HepG2 (cell line): ENCODE measurements at regions not wholly inside any gene's neighbourhood (a gene's known extent, or its start where the extent isn't known, plus 50 kb on each side); places are given as distances from the start of the nearest gene placed in this dataset.

Source experiments
- ATAC-seq: fragments of 200-7000 bp; cut with Tn5 transposase; 3 replicates; pipeline ENCODE4 v1.9.1; 2020; ENCODE audit warnings: mild to moderate bottlenecking, moderate library complexity
- BruUV-seq: library from RNA; stranded (reverse); fragments of 400-500 nt; replicated peaks from 2 replicates; lab custom pipeline; 2021; lab: Mats Ljungman, UMichigan
- CTCF ChIA-PET: fragments of 300-600 bp; formaldehyde crosslinking; extraction: SDS; loops from one replicate; lab custom pipeline; 2021; ENCODE audit warnings: low total read pairs, inconsistent platforms, low intra/inter-chr PET ratio; lab: Yijun Ruan, JAX
- POLR2A ChIA-PET: fragments of 350-600 bp; sonication (Branson Sonifier 250); formaldehyde crosslinking; loops from one replicate; lab custom pipeline; 2020; ENCODE audit warnings: antibody characterized with exemption, inconsistent platforms; lab: Yijun Ruan, JAX
- DNase-seq: peaks from one replicate; pipeline ENCODE4 v3.0.0-alpha.2; 2015; ENCODE audit warnings: low spot score
- FAIRE-seq: peaks from 3 replicates; lab custom pipeline; 2011; peaks lifted over from hg19 to GRCh38; lab: Jason Lieb, UNC
- H2AFZ ChIP-seq: one replicate; pipeline ENCODE4 v1.6.1; 2011; ENCODE audit warnings: low read length, inconsistent platforms
- H3K27ac ChIP-seq: fragments of 300-600 bp; 3 replicates; pipeline ENCODE4 v1.8.0; 2011; ENCODE audit warnings: mixed run types, mild to moderate bottlenecking, mixed read lengths, low read length, inconsistent platforms; ENCODE audit not compliant: insufficient read depth; ENCODE audit errors: extremely low read length
- H3K27me3 ChIP-seq, 2 experiments: fragments of 200-600 bp in 1 of 2; 2 replicates in 1 of 2; 3 replicates in 1 of 2; pipeline versions ENCODE4 v1.6.0 to v1.8.0; 2011; ENCODE audit warnings: low read length in 2 of 2, mild to moderate bottlenecking in 2 of 2, moderate library complexity in 2 of 2, inconsistent platforms in 1 of 2; ENCODE audit not compliant: insufficient read depth in 2 of 2, control insufficient read depth in 1 of 2
- H3K36me3 ChIP-seq, 2 experiments: fragments of 200-600 bp in 1 of 2; replicated peaks in 1 of 2; 2 replicates in 1 of 2; 3 replicates in 1 of 2; pipeline versions ENCODE4 v1.5.1 to v1.8.0; 2011; ENCODE audit warnings: low read length in 2 of 2, inconsistent platforms in 1 of 2; ENCODE audit not compliant: insufficient read depth in 2 of 2, control insufficient read depth in 1 of 2
- H3K4me1 ChIP-seq: 2 replicates; pipeline ENCODE4 v1.5.1; 2012; ENCODE audit warnings: low read length, inconsistent platforms; ENCODE audit not compliant: insufficient read depth
- H3K4me2 ChIP-seq: 2 replicates; pipeline ENCODE4 v1.6.0; 2011; ENCODE audit warnings: low read depth, low read length, inconsistent platforms
- H3K4me3 ChIP-seq, 3 experiments: fragments of 200-600 bp in 1 of 3; sonication (generic), shearing (Covaris generic) in 1 of 3; replicated peaks in 1 of 3; 2 replicates each; pipeline ENCODE4 v1.5.1; 2011 to 2016; ENCODE audit warnings: low read length in 3 of 3, inconsistent platforms in 2 of 3, low read depth in 2 of 3, mild to moderate bottlenecking in 2 of 3, control low read depth in 1 of 3, mixed read lengths in 1 of 3; ENCODE audit not compliant: insufficient read depth in 1 of 3
- H3K79me2 ChIP-seq: one replicate; pipeline ENCODE4 v1.6.1; 2011; ENCODE audit warnings: low read length, inconsistent platforms; ENCODE audit not compliant: insufficient read depth
- H3K9ac ChIP-seq: 2 replicates; pipeline ENCODE4 v1.6.0; 2011; ENCODE audit warnings: mild to moderate bottlenecking, low read depth, low read length, inconsistent platforms; ENCODE audit not compliant: insufficient read depth
- H3K9me3 ChIP-seq: 2 replicates; pipeline ENCODE4 v1.5.1; 2012; ENCODE audit warnings: mild to moderate bottlenecking, low read length
- H4K20me1 ChIP-seq: 2 replicates; pipeline ENCODE4 v1.6.0; 2011; ENCODE audit warnings: inconsistent platforms, mild to moderate bottlenecking, low read length, moderate library complexity; ENCODE audit not compliant: insufficient read depth
- ATF1 ChIP-seq: IDR thresholded peaks from 2 replicates; pipeline ENCODE4 v1.6.1; 2016; ENCODE audit warnings: mild to moderate bottlenecking, control low read depth
- ESRRA ChIP-seq: sonication (generic); formaldehyde crosslinking; IDR thresholded peaks from 2 replicates; pipeline ENCODE4 v1.5.1; 2020; ENCODE audit warnings: mild to moderate bottlenecking, low read depth, missing genetic modification reagents
- JUND ChIP-seq: sonication (generic); formaldehyde crosslinking; IDR thresholded peaks from 2 replicates; pipeline ENCODE4 v1.8.0; 2022; ENCODE audit warnings: mild to moderate bottlenecking, missing genetic modification reagents
- KDM3A ChIP-seq: IDR thresholded peaks from 2 replicates; pipeline ENCODE4 v1.6.1; 2018; ENCODE audit warnings: low read depth, missing compliant biosample characterization
- LCORL ChIP-seq, 2 experiments: fragments of 450-650 bp in 1 of 2; sonication (generic) in 1 of 2; formaldehyde crosslinking in 1 of 2; IDR thresholded peaks; 2 replicates each; pipeline versions ENCODE4 v1.5.0 to v1.6.1; 2017 to 2020; ENCODE audit warnings: antibody characterized with exemption in 1 of 2, missing genetic modification reagents in 1 of 2
- SUZ12 ChIP-seq: fragments of 150-350 bp; IDR thresholded peaks from 2 replicates; pipeline ENCODE4 v1.6.1; 2014; ENCODE audit warnings: low read depth, low read length
- ZFX ChIP-seq: sonication (generic); formaldehyde crosslinking; IDR thresholded peaks from 2 replicates; pipeline ENCODE4 v1.4.0; 2020; ENCODE audit warnings: mild to moderate bottlenecking, low read depth, missing genetic modification reagents, moderate library complexity
- ZIK1 ChIP-seq: sonication (generic); formaldehyde crosslinking; IDR thresholded peaks from 2 replicates; pipeline ENCODE4 v1.5.0; 2020; ENCODE audit warnings: mild to moderate bottlenecking, low read depth, missing genetic modification reagents, borderline replicate concordance
- ZMYM2 ChIP-seq: sonication (generic); formaldehyde crosslinking; IDR thresholded peaks from 2 replicates; pipeline ENCODE4 v1.8.0; 2022; ENCODE audit warnings: mild to moderate bottlenecking, missing genetic modification reagents
- ZNF121 ChIP-seq: sonication (generic); formaldehyde crosslinking; IDR thresholded peaks from 2 replicates; pipeline ENCODE4 v1.5.0; 2020; ENCODE audit warnings: mild to moderate bottlenecking, missing genetic modification reagents
- ZNF264 ChIP-seq: sonication (generic); formaldehyde crosslinking; IDR thresholded peaks from 2 replicates; pipeline ENCODE4 v1.4.0; 2020; ENCODE audit warnings: missing genetic modification reagents
- ZNF329 ChIP-seq: sonication (generic); formaldehyde crosslinking; IDR thresholded peaks from 2 replicates; pipeline ENCODE4 v1.9.0; 2021; ENCODE audit warnings: low read depth, mild to moderate bottlenecking, missing genetic modification reagents
- ZNF850 ChIP-seq: sonication (generic); formaldehyde crosslinking; conservative IDR thresholded peaks from 2 replicates; pipeline ENCODE4 v1.9.0; 2021; ENCODE audit warnings: mild to moderate bottlenecking, missing genetic modification reagents
- ZNF883 ChIP-seq: sonication (generic); formaldehyde crosslinking; IDR thresholded peaks from 2 replicates; pipeline ENCODE4 v1.5.1; 2020; ENCODE audit warnings: mild to moderate bottlenecking, missing genetic modification reagents; ENCODE audit errors: not compliant biosample characterization
- WGBS: methylation state at CpG from one replicate; pipeline ENCODE4 v1.1.6; 2017; ENCODE audit warnings: low lambda C conversion rate; 5-methylcytosine and 5-hydroxymethylcytosine counted together
- in situ Hi-C: cut with HindIII; loops from 2 replicates; pipeline ENCODE4 v1.10.0; 2017; ENCODE audit warnings: low pct_unique_long_range_greater_than_20kb; ENCODE audit not compliant: extremely low pct_ligation_motif_present
- intact Hi-C: fragments of 100-400 bp; cut with micrococcal nuclease; formaldehyde crosslinking; loops from one replicate; pipeline ENCODE4 v1.10.0; 2022; ENCODE audit not compliant: unreplicated experiment
- TF ChIP-seq, protein P1 (sequence below): sonication (generic); formaldehyde crosslinking; IDR thresholded peaks from 2 replicates; pipeline ENCODE4 v1.4.0; 2020; ENCODE audit warnings: missing genetic modification reagents, mild to moderate bottlenecking, borderline replicate concordance

DNA sequence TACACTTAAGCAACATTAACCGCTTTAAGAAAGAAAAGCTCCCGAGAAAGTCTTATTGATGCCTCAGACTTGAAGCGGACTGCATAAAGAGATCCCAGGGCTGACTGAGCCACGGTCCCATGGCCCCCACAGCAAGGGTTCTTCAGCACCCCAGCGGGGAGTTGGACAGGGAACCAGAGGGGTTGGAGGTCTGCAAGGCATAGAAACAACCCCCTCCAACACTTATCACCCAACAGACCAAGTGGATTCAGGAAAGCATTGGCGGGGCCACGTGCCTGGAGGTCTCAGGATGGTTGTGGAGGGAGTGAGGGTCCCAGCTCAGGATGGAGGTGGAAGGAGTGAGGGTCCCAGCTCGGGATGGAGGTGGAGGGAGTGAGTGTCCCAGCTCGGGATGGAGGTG lies 143.7 kb upstream of the IRX2 start (continued):
- TF ChIP-seq ZIK1 (CRISPR knock-in tag) = no peak
- TF ChIP-seq, all 625 proteins: peak for 0

DNA sequence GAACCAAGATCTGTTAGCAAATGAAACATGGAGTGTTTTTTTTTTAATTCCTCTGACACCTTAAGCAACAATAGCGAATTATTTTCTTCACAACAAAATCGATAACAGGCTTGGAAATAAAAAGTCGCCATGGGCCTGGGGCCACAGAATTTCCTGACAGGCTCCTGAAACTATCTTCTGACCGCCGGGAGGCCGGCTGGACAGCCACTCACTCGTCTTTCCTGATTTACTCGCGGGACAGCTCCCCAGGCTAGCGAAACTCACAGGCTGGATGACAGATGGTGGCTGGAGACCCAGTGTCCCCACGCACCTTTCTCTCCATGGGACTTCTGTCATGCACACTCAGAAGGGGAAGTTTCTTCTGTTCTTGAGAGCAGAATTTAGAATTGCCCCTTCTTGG lies 143.3 kb upstream of the IRX2 start:
- no peak overlapping the region for H3K27ac ChIP-seq
- no peak for ATAC-seq
- no TSS peak for BruUV-seq
- H3K4me1 ChIP-seq = no peaks in the 10 kb centered on the region
- no peak for TF ChIP-seq ZMYM2 (CRISPR knock-in tag)
- TF ChIP-seq ZNF121 (CRISPR knock-in tag) = no peak
- TF ChIP-seq ZFX (CRISPR knock-in tag) = no peak
- TF ChIP-seq ZNF329 (CRISPR knock-in tag) = no peak
- no peak for TF ChIP-seq SUZ12
- no peak for TF ChIP-seq ZNF264 (CRISPR knock-in tag)
- no peak for TF ChIP-seq ZIK1 (CRISPR knock-in tag)
- no peak for TF ChIP-seq ZNF883 (CRISPR knock-in tag)
- TF ChIP-seq, protein P1, sequence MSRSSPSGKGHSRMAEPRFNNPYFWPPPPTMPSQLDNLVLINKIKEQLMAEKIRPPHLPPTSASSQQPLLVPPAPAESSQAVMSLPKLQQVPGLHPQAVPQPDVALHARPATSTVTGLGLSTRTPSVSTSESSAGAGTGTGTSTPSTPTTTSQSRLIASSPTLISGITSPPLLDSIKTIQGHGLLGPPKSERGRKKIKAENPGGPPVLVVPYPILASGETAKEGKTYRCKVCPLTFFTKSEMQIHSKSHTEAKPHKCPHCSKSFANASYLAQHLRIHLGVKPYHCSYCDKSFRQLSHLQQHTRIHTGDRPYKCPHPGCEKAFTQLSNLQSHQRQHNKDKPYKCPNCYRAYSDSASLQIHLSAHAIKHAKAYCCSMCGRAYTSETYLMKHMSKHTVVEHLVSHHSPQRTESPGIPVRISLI = no peak
- no peak for TF ChIP-seq ESRRA
- no peak for TF ChIP-seq ZNF850 (CRISPR knock-in tag)
- TF ChIP-seq LCORL (IDR thresholded peaks at IDR 0.05) = no peak
- TF ChIP-seq LCORL (CRISPR knock-in tag; IDR thresholded peaks at IDR 0.05) = no peak
- TF ChIP-seq KDM3A (CRISPR knock-in tag) = no peak
- no peak for TF ChIP-seq JUND (CRISPR knock-in tag)
- TF ChIP-seq ATF1 (CRISPR knock-in tag) = no peak
- TF ChIP-seq, all 625 proteins: peak for 0
- ChIA-PET POLR2A (no interaction called here), CTCF (no interaction called here)
- WGBS = 11% methylated on average over 10 of the region's 11 CpGs
- FAIRE-seq (no peak), DNase-seq (no peak)
- H3K9me3 ChIP-seq = no peaks in the 10 kb centered on the region
- H3K36me3 ChIP-seq = no peaks in the 10 kb centered on the region
- H4K20me1 ChIP-seq = no peaks in the 10 kb centered on the region
- no peak overlapping the region for H2AFZ ChIP-seq
- H3K4me3 ChIP-seq = no peak overlapping the region
- no peak overlapping the region for H3K9ac ChIP-seq
- intact Hi-C loops (no loop called here), in situ Hi-C loops (no loop called here)
- no peak overlapping the region for H3K4me2 ChIP-seq
- H3K79me2 ChIP-seq = no peaks in the 10 kb centered on the region
- H3K27me3 ChIP-seq = no peaks in the 10 kb centered on the region; a peak in 1 of 5 replicates
